ENCODE measurements at regions not wholly inside any gene's neighbourhood (a gene's known extent, or its start where the extent isn't known, plus 50 kb on each side); places are given as distances from the start of the nearest gene placed in this dataset.
"Not testable (repeated sequence)": the region's sequence is repeated elsewhere in the genome, so short reads cannot be mapped to it uniquely, and the experiment has no call there.

DNA sequence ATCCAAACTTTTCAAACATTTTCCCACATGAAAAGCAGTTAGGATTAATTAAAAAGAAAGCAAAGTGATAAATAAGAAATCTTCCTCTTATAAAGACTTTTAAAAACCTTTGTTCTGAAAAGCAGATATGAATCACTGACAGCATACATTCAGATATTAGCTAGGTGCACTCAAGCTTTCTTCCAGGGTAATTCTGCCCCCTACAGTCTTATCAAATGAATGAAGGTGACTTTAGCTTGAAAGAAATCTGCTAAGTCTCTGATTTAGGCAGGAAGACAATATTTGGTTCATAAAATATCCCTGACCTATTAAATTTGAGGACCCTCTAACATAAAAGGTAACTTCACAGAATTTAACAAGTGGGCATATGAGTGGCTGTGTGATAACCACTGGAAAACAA lies 209.1 kb upstream of the FAM47A start:
- no peak overlapping the region for H3K4me3 ChIP-seq (replicated peaks in 1 of 2; ENCODE audit: low read depth in 2 of 2, low read length in 2 of 2)
- TF ChIP-seq, protein P1, sequence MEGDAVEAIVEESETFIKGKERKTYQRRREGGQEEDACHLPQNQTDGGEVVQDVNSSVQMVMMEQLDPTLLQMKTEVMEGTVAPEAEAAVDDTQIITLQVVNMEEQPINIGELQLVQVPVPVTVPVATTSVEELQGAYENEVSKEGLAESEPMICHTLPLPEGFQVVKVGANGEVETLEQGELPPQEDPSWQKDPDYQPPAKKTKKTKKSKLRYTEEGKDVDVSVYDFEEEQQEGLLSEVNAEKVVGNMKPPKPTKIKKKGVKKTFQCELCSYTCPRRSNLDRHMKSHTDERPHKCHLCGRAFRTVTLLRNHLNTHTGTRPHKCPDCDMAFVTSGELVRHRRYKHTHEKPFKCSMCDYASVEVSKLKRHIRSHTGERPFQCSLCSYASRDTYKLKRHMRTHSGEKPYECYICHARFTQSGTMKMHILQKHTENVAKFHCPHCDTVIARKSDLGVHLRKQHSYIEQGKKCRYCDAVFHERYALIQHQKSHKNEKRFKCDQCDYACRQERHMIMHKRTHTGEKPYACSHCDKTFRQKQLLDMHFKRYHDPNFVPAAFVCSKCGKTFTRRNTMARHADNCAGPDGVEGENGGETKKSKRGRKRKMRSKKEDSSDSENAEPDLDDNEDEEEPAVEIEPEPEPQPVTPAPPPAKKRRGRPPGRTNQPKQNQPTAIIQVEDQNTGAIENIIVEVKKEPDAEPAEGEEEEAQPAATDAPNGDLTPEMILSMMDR (IDR thresholded peaks at IDR 0.05; ENCODE audit: low read depth, low read length) = no peak
- peak; percentile 1 to 8 for DNase-seq (ENCODE audit: low read depth in 2 of 2)

DNA sequence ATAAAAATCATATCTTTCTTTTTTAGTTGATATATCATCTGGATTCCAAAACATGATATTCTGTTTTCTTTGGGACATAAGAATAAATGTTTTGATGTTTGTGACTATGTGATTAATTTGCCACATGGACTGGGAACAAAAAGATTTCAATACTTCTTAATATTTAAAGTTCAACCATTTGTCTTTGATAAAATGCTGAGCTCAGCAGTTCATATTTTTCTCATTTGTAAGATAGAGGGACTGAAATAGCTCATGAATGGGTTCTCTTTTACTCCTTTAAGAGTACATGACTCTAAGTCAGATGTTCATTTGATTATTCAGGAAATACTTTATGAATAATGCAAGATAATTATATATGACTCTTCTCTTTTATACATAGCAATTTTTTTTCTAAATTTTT lies 205.9 kb upstream of the FAM47A start:
- no peak overlapping the region for H3K4me3 ChIP-seq (replicated peaks in 1 of 2; ENCODE audit: low read depth in 2 of 2, low read length in 2 of 2)
- DNase-seq (ENCODE audit: low read depth in 2 of 2) = no peak
- TF ChIP-seq, protein P1 (IDR thresholded peaks at IDR 0.05; ENCODE audit: low read depth, low read length) = no peak

DNA sequence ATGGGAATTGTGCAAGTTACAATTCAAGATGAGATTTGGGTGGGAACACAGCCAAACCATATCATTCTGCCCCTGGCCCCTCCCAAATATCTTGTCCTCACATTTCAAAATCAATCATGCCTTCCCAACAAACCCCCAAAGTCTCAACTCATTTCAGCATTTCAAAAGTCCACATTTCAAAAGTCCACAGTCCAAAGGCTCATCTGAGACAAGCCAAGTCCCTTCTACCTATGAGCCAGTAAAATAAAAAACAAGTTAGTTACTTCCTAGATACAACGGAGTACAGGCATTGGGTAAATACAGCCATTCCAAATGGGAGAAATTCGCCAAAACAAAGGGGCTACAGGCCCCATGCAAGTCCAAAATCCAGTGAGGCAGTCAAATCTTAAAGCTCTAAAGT lies 203.3 kb upstream of the FAM47A start:
- H3K4me3 ChIP-seq (replicated peaks in 1 of 2; ENCODE audit: low read depth in 2 of 2, low read length in 2 of 2); DNase-seq (ENCODE audit: low read depth in 2 of 2): not testable (repeated sequence)

DNA sequence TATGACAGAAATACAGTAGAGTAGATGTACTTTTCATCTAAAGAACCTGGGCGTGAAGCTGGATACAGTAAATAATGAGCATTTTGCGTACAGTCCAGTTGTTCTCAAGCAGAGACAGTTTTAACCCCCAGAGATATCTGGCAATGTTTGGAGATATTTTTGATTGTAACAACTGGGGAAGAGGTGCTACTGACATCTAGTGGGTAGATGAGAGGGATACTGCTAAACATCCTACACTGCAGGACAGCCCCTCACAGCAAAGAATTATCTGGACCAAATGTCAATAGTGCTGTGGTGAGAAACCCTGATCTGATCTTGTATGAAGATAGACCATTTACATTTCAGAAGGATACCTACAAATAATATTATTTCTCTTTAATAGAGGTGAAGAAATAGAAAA lies 200.2 kb upstream of the FAM47A start:
- TF ChIP-seq, protein P1 (IDR thresholded peaks at IDR 0.05; ENCODE audit: low read depth, low read length) = peak; percentile 42
- DNase-seq (ENCODE audit: low read depth in 2 of 2) = peak; percentile 0 to 2

DNA sequence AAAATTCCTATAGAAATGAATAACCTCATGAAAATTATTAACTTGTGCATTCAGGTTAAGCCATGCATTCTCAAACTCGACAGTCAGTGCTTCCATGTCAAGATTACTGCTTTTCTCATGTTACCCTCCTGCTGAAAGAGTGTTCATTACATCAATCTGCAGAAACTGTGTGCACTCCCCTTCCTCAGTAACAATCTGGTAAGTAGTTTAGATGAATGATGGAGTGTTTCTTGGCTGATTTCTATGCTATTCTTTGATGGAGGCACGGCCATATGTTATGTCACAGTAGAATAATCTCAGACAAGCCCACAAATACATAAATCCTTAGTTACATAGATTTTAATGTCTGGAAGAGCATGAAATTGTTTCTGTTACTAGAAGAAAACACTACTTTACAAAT lies 193.3 kb upstream of the FAM47A start:
- DNase-seq (ENCODE audit: low read depth in 2 of 2) = no peak
- TF ChIP-seq, protein P1 (IDR thresholded peaks at IDR 0.05; ENCODE audit: low read depth, low read length) = no peak
- H3K4me3 ChIP-seq (replicated peaks in 1 of 2; ENCODE audit: low read depth in 2 of 2, low read length in 2 of 2) = no peak overlapping the region

More for the DNA sequence above, 200.2 kb upstream of the FAM47A start:
- no peak overlapping the region for H3K4me3 ChIP-seq (replicated peaks in 1 of 2; ENCODE audit: low read depth in 2 of 2, low read length in 2 of 2)

DNA sequence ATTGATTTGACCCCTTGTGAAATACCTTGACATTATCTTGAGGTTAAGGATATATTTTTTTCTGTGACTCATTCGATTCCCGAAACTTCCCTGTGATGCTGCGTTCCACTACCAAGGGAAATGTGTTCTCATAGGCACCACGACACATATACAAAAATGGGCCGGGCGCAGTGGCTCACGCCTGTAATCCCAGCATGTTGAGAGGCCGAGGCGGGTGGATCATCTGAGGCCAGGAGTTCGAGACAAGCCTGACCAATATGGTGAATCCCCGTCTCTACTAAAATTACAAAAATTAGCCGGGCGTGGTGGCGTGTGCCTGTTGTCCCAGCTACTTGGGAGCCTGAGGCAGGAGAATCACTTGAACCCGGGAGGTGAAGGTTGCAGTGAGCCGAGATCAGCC lies 188.3 kb upstream of the FAM47A start:
- DNase-seq (ENCODE audit: low read depth in 2 of 2); H3K4me3 ChIP-seq (replicated peaks in 1 of 2; ENCODE audit: low read depth in 2 of 2, low read length in 2 of 2): not testable (repeated sequence)

DNA sequence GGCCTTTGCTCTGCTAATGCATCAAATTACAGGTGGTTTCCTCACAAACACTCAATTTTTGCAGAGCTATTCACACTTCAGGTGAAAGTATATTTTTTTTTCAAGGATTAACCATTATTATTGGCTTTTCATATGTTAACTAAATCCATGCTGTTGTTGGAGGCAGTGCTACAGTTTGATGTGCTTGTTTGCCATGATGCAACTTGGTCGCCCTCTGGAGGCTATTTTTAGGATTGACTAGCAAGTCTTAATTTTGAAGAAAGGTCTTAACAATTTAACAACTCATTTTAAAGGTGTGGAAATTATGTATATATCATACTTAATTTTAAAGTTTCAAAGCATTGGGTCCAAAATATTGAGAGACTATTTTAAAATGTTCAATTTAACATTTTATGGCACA lies 168.8 kb upstream of the FAM47A start:
- TF ChIP-seq, protein P1 (IDR thresholded peaks at IDR 0.05; ENCODE audit: low read depth, low read length) = peak; percentile 40

DNA sequence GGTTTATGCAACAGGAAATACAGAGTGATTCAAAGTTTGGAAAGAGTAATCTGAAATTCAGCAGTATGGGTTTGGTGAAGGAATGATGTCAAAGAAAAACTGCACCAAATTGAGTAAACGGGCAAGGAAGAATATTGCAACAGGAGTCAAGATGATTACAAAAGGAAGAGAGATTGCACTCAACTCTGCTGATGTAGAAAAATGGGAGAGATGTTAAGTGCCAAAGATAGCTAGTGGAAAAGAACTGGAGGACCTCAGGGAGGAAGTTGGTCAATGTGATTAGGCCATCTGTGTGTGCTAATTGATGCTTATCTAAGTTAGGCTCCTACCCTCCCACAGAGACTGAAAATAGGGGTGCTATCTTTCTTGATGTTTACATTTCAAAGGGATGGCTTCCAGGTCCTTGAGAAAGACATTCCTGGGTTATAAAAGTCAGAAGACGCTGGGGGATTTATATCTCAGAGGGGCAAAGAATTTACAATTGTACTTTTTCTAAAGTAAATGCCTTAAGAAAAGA lies 167.4 kb upstream of the FAM47A start:
- TF ChIP-seq, protein P1 (IDR thresholded peaks at IDR 0.05; ENCODE audit: low read depth, low read length) = no peak
- no peak for DNase-seq (ENCODE audit: low read depth in 2 of 2)
- no peak overlapping the region for H3K4me3 ChIP-seq (replicated peaks in 1 of 2; ENCODE audit: low read depth in 2 of 2, low read length in 2 of 2)

More for the DNA sequence above, 168.8 kb upstream of the FAM47A start:
- peak; percentile 66 to 71 for DNase-seq (ENCODE audit: low read depth in 2 of 2)
- H3K4me3 ChIP-seq (replicated peaks in 1 of 2; ENCODE audit: low read depth in 2 of 2, low read length in 2 of 2) = no peak overlapping the region
